NCI-H2196 treated with DMSO at 0.1 percent for 48 hours (cell line): ENCODE measurements at regions not wholly inside any gene's neighbourhood (a gene's known extent, or its start where the extent isn't known, plus 50 kb on each side); places are given as distances from the start of the nearest gene placed in this dataset.

Experiments used
- DNase-seq: peaks from one replicate; lab custom pipeline; 2025; ENCODE audit not compliant: unreplicated experiment; lab: John Stamatoyannopoulos, UW

GRCh38 chr1:94646786-94647555 is 105.4 kb upstream of the F3 start:
- no peak for DNase-seq

GRCh38 chr1:94646141-94646643 is 104.6 kb upstream of the F3 start:
- no peak for DNase-seq

- DNase-seq: no peak
Observed at GRCh38 chr1:94644352-94644751, 102.8 kb upstream of the F3 start.

GRCh38 chr1:94643819-94644218 is 102.3 kb upstream of the F3 start:
- no peak for DNase-seq

- no peak for DNase-seq
Observed at GRCh38 chr1:94642617-94643321, 101.2 kb upstream of the F3 start.

GRCh38 chr1:94641990-94642389 is 100.4 kb upstream of the F3 start:
- no peak for DNase-seq

- DNase-seq: no peak
Observed at GRCh38 chr1:94640125-94640524, 98.6 kb upstream of the F3 start.

- DNase-seq: no peak
Observed at GRCh38 chr1:94637121-94637520, 95.6 kb upstream of the F3 start.

- no peak for DNase-seq
Observed at GRCh38 chr1:94636624-94637023, 95.1 kb upstream of the F3 start.

- no peak for DNase-seq
Observed at GRCh38 chr1:94636100-94636499, 94.5 kb upstream of the F3 start.

- no peak for DNase-seq
Observed at GRCh38 chr1:94634977-94635416, 93.4 kb upstream of the F3 start.

- no peak for DNase-seq
Observed at GRCh38 chr1:94633051-94633450, 91.5 kb upstream of the F3 start.

GRCh38 chr1:94629259-94630181 is 88.0 kb upstream of the F3 start:
- no peak for DNase-seq

GRCh38 chr1:94628499-94628843 is 86.9 kb upstream of the F3 start:
- DNase-seq: no peak

- DNase-seq: no peak
Observed at GRCh38 chr1:94627771-94628498, 86.4 kb upstream of the F3 start.

- no peak for DNase-seq
Observed at GRCh38 chr1:94624203-94624602, 82.6 kb upstream of the F3 start.

- DNase-seq: no peak
Observed at GRCh38 chr1:94623560-94624148, 82.1 kb upstream of the F3 start.

- DNase-seq: no peak
Observed at GRCh38 chr1:94622757-94623156, 81.2 kb upstream of the F3 start.

- no peak for DNase-seq
Observed at GRCh38 chr1:94621802-94622201, 80.2 kb upstream of the F3 start.

GRCh38 chr1:94621395-94621794 is 79.8 kb upstream of the F3 start:
- DNase-seq: no peak
